ENCODE measurements at regions not wholly inside any gene's neighbourhood (a gene's known extent, or its start where the extent isn't known, plus 50 kb on each side); places are given as distances from the start of the nearest gene placed in this dataset.

DNA sequence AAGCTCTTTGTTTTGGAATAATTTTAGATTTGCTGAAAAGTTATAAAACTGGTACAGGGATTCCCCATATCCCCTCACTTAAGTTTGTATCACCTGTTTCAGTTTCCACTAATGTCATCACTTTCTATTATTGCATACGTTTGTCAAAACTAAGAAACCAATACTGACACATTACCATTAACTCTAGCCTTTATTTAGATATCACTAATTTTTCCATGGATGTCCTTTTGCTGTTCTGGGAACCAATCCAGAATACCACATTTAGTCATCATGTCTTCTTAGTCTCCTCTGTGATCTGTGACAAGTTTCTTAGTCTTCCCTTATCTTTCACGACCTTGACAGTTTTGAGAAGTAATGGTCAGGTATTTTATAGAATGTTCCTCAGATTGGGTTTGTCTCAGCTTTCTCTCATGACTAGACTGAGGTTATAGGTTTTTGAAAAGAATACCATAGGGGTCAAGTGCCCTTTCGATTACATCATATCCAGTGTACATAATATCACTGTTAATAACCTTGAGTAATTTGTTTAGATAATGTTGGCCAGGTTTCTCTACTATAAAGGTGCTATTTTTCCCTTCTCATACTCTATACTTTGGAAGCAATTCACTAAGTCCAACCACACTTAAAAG is 51.9 kb upstream of the NMUR2 start:
- TF ChIP-seq, protein P1, sequence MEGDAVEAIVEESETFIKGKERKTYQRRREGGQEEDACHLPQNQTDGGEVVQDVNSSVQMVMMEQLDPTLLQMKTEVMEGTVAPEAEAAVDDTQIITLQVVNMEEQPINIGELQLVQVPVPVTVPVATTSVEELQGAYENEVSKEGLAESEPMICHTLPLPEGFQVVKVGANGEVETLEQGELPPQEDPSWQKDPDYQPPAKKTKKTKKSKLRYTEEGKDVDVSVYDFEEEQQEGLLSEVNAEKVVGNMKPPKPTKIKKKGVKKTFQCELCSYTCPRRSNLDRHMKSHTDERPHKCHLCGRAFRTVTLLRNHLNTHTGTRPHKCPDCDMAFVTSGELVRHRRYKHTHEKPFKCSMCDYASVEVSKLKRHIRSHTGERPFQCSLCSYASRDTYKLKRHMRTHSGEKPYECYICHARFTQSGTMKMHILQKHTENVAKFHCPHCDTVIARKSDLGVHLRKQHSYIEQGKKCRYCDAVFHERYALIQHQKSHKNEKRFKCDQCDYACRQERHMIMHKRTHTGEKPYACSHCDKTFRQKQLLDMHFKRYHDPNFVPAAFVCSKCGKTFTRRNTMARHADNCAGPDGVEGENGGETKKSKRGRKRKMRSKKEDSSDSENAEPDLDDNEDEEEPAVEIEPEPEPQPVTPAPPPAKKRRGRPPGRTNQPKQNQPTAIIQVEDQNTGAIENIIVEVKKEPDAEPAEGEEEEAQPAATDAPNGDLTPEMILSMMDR (IDR thresholded peaks at IDR 0.05; ENCODE audit: insufficient read depth, low read length, poor library complexity, severe bottlenecking), result no peak
- no peak for TF ChIP-seq EZH2phosphoT487 (conservative IDR thresholded peaks at IDR 0.05; ENCODE audit: low read length)

All from SU-DHL-6 (cell line).